A172 (cell line): ENCODE measurements at regions not wholly inside any gene's neighbourhood (a gene's known extent, or its start where the extent isn't known, plus 50 kb on each side); places are given as distances from the start of the nearest gene placed in this dataset.
"Not testable (repeated sequence)": the region's sequence is repeated elsewhere in the genome, so short reads cannot be mapped to it uniquely, and the experiment has no call there.

ENCODE experiments used
- DNase-seq: peaks from one replicate; pipeline ENCODE4 v3.0.0-alpha.2; 2015; ENCODE audit warnings: low spot score

DNA sequence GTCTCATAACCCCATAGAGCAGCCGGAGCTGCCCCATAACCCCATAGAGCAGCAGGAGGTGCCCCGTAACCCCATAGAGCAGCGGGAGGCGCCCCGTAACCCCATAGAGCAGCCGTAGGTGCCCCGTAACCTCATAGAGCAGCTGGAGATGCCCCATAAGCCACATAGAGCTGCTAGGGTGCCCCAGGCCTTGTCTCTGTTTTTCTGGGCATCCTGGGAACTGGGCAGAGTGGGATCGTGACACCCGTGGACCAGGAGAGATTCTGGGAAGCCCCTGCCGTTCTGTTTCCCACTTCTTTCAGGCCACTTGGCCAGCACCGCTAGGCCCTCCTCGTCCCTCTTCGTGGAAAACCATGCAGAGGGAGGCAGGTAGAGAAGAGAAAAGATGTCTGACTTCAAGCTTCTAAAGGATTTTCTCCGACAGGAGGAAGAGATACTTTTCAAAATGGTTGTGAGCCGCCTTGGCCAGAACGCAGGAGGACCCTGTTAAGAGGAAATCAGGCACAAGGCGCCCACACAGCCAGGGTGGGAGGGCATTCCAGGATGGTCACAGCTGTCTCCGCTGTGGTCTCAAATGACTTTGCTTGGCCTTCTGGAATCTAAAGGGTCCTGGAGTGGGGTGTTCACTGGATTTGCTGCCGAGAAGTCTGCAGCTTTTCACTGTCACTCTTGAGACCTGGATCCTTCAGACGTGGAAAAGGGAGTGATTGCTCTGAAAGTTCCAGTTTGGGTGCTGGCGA is 171.8 kb downstream of the NPIPB11 start:
- not testable (repeated sequence) for DNase-seq

- not testable (repeated sequence) for DNase-seq
Observed at GRCh38 chr16:29233705-29234404, 172.7 kb downstream of the NPIPB11 start.

GRCh38 chr16:29232811-29233704 is 173.5 kb downstream of the NPIPB11 start:
- no peak for DNase-seq

- DNase-seq = not testable (repeated sequence)
Observed at GRCh38 chr16:29232160-29232705, 174.3 kb downstream of the NPIPB11 start.

DNA sequence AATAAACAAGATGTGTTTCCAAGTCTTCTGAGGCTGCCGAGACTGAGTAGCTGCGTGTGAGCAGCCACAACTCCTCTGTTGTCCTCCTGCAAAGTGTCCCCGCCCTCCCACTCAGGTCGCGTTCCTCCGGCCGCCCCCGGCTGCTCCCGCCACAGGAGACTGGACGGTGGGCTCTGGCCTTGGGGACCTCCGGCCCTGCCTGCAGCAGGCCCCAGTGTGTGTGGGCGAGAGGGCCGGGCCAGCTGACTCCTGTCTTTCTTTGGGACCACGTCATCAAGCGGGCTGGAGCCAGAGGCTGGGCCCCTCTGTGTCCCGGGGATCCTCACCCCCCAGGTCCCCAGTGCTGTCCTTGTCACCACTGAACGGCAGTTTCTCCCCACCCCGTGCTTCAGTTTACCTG is 175.3 kb downstream of the NPIPB11 start:
- DNase-seq = no peak

- no peak for DNase-seq
Observed at GRCh38 chr16:29230671-29231096, 175.8 kb downstream of the NPIPB11 start.

- DNase-seq = not testable (repeated sequence)
Observed at GRCh38 chr16:29230006-29230668, 176.4 kb downstream of the NPIPB11 start.

DNA sequence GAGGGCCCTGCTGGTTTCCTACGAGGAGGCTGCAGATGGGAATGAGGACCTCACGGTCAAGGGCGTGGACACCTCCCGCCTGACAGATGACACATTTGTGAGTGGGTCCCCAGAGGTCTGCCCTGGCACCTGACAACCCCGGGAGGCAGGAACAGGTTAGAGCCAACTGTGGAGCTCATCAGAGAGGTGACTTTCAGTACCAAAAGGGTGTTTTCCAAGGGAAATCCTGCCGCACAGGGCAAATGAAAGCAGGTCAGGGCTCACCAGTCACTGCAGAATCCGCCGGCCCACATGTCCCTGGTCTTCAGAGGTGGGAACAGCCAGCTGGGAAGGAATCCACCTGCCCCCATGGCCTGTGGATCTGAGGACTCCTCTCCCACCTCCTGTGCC is 176.9 kb downstream of the NPIPB11 start:
- not testable (repeated sequence) for DNase-seq

- not testable (repeated sequence) for DNase-seq
Observed at GRCh38 chr16:29228664-29229611, 177.6 kb downstream of the NPIPB11 start.

DNA sequence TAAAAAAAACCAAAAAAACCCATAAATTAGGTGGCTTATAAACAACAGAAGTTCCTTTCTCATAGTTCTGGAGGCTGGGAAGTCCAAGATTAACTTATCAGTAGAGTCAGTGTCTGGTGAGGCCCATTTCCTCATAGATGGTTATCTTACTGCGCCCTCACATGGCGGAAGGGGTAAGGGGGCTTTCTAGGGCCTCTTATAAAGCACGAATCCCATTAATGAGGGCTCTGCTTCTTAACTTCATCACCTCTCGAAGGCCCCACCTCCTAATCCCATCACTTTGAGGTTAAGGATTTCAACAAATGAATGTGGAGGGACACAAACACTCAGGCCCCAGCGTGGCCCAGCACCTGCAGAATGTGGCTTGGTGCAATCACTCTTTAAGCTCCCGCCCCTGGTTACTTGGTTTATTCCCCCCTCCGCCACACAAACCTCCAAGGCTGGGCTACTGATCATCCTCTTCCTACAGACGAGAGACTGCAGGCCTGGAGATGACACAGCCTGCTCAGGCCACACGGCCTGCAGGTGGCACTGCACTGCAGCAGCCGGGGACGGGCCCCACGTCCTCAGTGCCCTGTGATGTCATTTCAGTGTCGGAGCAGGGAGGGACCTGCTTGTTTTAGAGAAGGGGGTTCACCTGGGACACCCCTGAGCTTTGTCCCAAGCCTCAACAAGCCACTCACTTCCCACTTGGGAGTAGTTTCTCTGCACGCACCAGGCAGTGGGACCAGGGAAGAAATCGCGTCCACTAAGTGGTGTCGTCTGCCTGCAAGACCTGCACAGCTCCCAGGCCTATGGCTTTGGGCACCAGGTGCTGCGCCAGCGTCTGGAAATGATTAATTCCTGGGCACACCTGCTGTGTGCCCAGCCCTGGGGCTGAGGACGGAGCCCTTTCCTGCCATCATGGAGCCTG is 178.5 kb downstream of the NPIPB11 start:
- DNase-seq = peak; percentile 53

DNA sequence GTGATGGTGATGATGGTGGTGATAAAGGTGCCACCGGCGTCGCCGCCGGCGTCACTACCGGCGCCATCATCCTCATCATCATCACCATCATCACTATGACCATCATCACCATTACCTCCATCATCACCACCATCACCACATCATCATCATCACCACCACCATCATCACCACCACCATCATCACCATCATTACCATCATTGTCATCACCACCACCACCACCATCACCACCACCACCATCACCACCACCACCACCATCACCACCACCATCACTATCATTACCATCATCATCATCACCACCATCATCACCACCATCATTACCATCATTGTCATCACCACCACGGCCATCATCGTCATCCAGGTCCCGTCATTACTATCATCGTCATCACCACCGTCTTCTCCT is 179.7 kb downstream of the NPIPB11 start:
- no peak for DNase-seq

DNA sequence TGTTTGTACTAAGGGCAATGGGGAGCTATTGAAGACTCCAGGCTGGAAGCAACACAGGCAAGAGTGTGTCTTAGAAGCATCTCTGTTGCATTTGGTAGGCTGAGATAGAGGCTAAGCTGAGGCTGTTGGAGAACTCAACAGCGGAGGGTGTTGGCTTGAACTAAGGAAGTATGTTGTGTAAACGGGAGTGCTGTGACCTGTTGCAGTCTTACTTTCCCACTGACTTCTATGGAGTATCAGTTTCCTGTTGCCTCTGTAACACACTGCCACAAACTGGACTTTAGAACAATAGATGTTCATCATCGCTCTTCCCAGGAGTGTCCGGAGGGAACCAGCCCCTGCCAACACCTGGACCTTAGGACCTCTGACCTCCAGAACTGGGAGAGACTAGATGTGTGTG is 181.8 kb downstream of the NPIPB11 start:
- DNase-seq = not testable (repeated sequence)

DNA sequence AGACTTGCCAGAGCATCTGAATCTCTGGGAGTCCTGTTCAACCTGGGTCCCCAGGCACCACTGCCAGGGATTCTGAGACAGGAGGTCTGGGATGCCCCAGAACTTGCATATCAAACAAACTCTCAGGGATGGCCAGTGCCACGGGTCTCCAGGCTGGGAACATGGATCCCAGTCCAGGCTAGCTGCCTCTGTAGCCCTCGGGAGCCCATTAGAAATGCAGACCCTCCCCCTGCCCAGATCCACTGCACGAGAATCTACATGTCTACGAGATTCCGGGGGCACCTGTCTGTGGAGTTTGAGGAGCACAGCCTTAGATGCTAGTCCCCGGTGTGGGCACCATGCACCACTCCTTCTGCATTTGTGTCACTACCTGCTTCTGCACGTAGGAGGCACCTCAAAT is 183.9 kb downstream of the NPIPB11 start:
- DNase-seq = not testable (repeated sequence)

- DNase-seq = not testable (repeated sequence)
Observed at GRCh38 chr16:29222008-29222407, 184.5 kb downstream of the NPIPB11 start.

- DNase-seq = not testable (repeated sequence)
Observed at GRCh38 chr16:29221281-29221955, 185.1 kb downstream of the NPIPB11 start.

GRCh38 chr16:29220647-29221191 is 185.8 kb downstream of the NPIPB11 start:
- not testable (repeated sequence) for DNase-seq

DNA sequence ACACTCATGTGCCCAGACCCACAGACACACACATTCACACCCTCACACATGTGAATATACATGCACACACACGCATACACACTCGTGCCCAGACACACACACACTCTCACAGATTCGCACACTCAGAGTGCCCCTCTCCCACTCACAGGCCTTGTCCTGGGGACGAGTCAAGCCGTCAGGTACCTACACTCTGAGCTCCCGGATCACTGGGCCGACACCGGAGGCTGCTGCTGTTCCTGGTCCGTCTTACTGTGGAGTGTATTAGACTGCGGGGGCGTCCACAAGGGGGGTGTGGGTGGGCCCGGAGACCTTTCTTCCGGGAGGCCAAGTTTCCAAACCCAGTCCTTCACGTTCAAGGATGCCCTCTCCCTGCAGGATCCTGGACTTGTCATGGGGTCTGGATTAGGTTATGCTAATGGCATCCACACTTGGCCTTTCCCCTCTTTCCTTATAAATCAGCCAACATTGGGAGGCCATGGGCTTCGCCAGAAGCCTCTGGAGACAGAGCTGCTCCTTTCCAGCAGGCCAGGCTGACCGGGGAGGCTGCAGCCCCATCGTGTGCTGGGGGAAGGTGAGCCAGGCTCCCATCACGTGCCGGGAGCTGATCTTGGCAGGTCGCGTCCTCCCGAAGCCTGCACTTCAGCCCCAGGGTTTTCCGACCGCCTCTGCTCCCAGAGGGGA is 186.4 kb downstream of the NPIPB11 start:
- DNase-seq = not testable (repeated sequence)

DNA sequence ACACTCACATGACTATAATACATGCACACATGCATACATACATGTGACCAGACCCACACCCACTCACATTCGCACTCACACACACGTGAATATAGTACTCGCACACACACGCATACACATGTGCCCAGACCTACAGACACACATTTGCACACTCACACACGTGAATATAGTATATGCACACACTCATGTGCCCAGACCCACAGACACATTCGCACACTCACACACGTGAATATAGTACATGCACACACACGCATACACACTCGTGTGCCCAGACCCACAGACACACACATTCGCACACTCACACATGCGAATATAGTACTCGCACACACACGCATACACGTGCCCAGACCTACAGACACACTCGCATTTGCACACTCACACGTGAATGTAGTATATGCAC is 186.9 kb downstream of the NPIPB11 start:
- not testable (repeated sequence) for DNase-seq
